Tibial artery (tissue), 4 donors: ENCODE measurements at regions not wholly inside any gene's neighbourhood (a gene's known extent, or its start where the extent isn't known, plus 50 kb on each side); places are given as distances from the start of the nearest gene placed in this dataset.

ENCODE experiments used
- DNase-seq, 2 donors: peaks; one replicate each; pipeline ENCODE4 v3.0.0-alpha.2; 2019
- H3K27ac ChIP-seq, 2 donors: fragments of 200-600 bp; sonication (generic) in 1 of 2; 1 replicate in 1 of 2; 2 replicates in 1 of 2; pipeline ENCODE4 v1.5.1; 2018 to 2019; ENCODE audit warnings: mild to moderate bottlenecking in 1 of 2
- H3K27me3 ChIP-seq, 2 donors: fragments of 200-600 bp; sonication (generic) in 1 of 2; one replicate each; pipeline versions ENCODE4 v1.5.1 to v1.6.0; 2016 to 2019
- H3K36me3 ChIP-seq, 3 donors: fragments of 200-600 bp; sonication (generic) in 2 of 3; one replicate each; pipeline ENCODE4 v1.5.1; 2016 to 2019; ENCODE audit warnings: mild to moderate bottlenecking in 2 of 3
- H3K4me1 ChIP-seq, 4 donors: fragments of 200-600 bp; sonication (generic) in 2 of 4; 1 replicate in 3 of 4; 2 replicates in 1 of 4; pipeline ENCODE4 v1.5.1; 2016 to 2019
- H3K4me3 ChIP-seq, 2 donors: fragments of 200-600 bp; sonication (generic) in 1 of 2; 1 replicate in 1 of 2; 2 replicates in 1 of 2; pipeline ENCODE4 v1.5.1; 2018 to 2019; ENCODE audit warnings: mild to moderate bottlenecking in 2 of 2
- H3K9me3 ChIP-seq, 3 donors: fragments of 200-600 bp; sonication (generic) in 1 of 3; one replicate each; pipeline ENCODE4 v1.5.1; 2016 to 2019
- CTCF ChIP-seq, 2 experiments: fragments of 200-600 bp in 1 of 2; fragments of 450-650 bp in 1 of 2; IDR thresholded peaks; one replicate each; pipeline ENCODE4 v1.5.1; 2017 to 2019; ENCODE audit warnings: antibody characterized with exemption in 2 of 2, mild to moderate bottlenecking in 1 of 2, moderate library complexity in 1 of 2
- intact Hi-C: fragments of 100-400 bp; cut with DNase I; formaldehyde crosslinking; loops from one replicate; pipeline ENCODE4 v1.15.0; 2023; ENCODE audit warnings: low total_unique reads

GRCh38 chr6:65999288-65999791 lies 292.3 kb upstream of the EYS start:
- Histone ChIP-seq H3K27me3 (no peaks in the 10 kb centered on the region), H3K27ac (no peak overlapping the region), H3K36me3 (no peaks in the 10 kb centered on the region), H3K9me3 (peaks cover 0 to 5% (median 0%) of the 10 kb centered on the region in 3 donors), H3K4me3 (no peak overlapping the region), H3K4me1 (no peaks in the 10 kb centered on the region)
- TF ChIP-seq CTCF (IDR thresholded peaks at IDR 0.05) = no peak
- intact Hi-C loops = no loop called here
- DNase-seq = peak in 1 of 2 donors; percentile 44

- no peak overlapping the region for H3K4me3 ChIP-seq
- DNase-seq = no peak
- intact Hi-C loops = no loop called here
- H3K4me1 ChIP-seq = no peaks in the 10 kb centered on the region
- H3K36me3 ChIP-seq = no peaks in the 10 kb centered on the region
- H3K9me3 ChIP-seq = peaks cover 0 to 5% (median 0%) of the 10 kb centered on the region in 3 donors
- H3K27me3 ChIP-seq = no peaks in the 10 kb centered on the region
- no peak for TF ChIP-seq CTCF (IDR thresholded peaks at IDR 0.05)
- H3K27ac ChIP-seq = no peak overlapping the region
These were observed 291.5 kb upstream of the EYS start for GRCh38 chr6:65998544-65998943.

- intact Hi-C loops = no loop called here
- TF ChIP-seq CTCF (IDR thresholded peaks at IDR 0.05) = no peak
- Histone ChIP-seq H3K4me1 (no peaks in the 10 kb centered on the region), H3K27ac (no peak overlapping the region), H3K27me3 (no peaks in the 10 kb centered on the region), H3K4me3 (no peak overlapping the region), H3K9me3 (peaks cover 0 to 5% (median 0%) of the 10 kb centered on the region in 3 donors), H3K36me3 (no peaks in the 10 kb centered on the region)
- no peak for DNase-seq
These were observed 290.5 kb upstream of the EYS start for GRCh38 chr6:65997539-65997938.

GRCh38 chr6:65996096-65996495 lies 289.1 kb upstream of the EYS start:
- H3K27me3 ChIP-seq = no peaks in the 10 kb centered on the region
- TF ChIP-seq CTCF (IDR thresholded peaks at IDR 0.05) = no peak
- H3K9me3 ChIP-seq = peaks cover 0 to 5% (median 0%) of the 10 kb centered on the region in 3 donors
- H3K36me3 ChIP-seq = no peaks in the 10 kb centered on the region
- no peak overlapping the region for H3K4me3 ChIP-seq
- H3K27ac ChIP-seq = no peak overlapping the region
- H3K4me1 ChIP-seq = no peaks in the 10 kb centered on the region
- no peak for DNase-seq
- intact Hi-C loops = no loop called here

GRCh38 chr6:65989676-65990075 lies 282.6 kb upstream of the EYS start:
- H3K4me1 ChIP-seq = no peaks in the 10 kb centered on the region
- H3K4me3 ChIP-seq = no peak overlapping the region
- H3K36me3 ChIP-seq = no peaks in the 10 kb centered on the region
- no peaks in the 10 kb centered on the region for H3K27me3 ChIP-seq
- no peak for DNase-seq
- intact Hi-C loops = no loop called here
- H3K9me3 ChIP-seq = no peaks in the 10 kb centered on the region
- no peak for TF ChIP-seq CTCF (IDR thresholded peaks at IDR 0.05)
- H3K27ac ChIP-seq = no peak overlapping the region

- intact Hi-C loops = no loop called here
- no peaks in the 10 kb centered on the region for H3K27me3 ChIP-seq
- no peak for DNase-seq
- TF ChIP-seq CTCF (IDR thresholded peaks at IDR 0.05) = no peak
- no peaks in the 10 kb centered on the region for H3K4me1 ChIP-seq
- no peak overlapping the region for H3K4me3 ChIP-seq
- H3K36me3 ChIP-seq = no peaks in the 10 kb centered on the region
- H3K9me3 ChIP-seq = no peaks in the 10 kb centered on the region
- H3K27ac ChIP-seq = no peak overlapping the region
These were observed 281.0 kb upstream of the EYS start for GRCh38 chr6:65988006-65988405.
